Activated CD4-positive, CD25-positive, alpha-beta regulatory T cell treated with anti-CD3 and anti-CD28 coated beads, Interleukin-2, amount 50 U/mL, for 24 hours (primary cell): ENCODE measurements at regions not wholly inside any gene's neighbourhood (a gene's known extent, or its start where the extent isn't known, plus 50 kb on each side); places are given as distances from the start of the nearest gene placed in this dataset.

Experiments used
- ATAC-seq, 2 donors: fragments of 150-1000 bp; cut with Tn5 transposase; one replicate each; pipeline ENCODE4 v1.10.0; 2021; ENCODE audit warnings: mild to moderate bottlenecking in 1 of 2, moderate library complexity in 1 of 2

GRCh38 chr11:45554230-45554967 is 111.0 kb downstream of the CHST1 start:
- no peak for ATAC-seq

GRCh38 chr11:45553383-45553936 is 112.0 kb downstream of the CHST1 start:
- no peak for ATAC-seq

- no peak for ATAC-seq
These were observed 114.2 kb downstream of the CHST1 start for GRCh38 chr11:45551191-45551713.

- ATAC-seq = no peak
These were observed 116.2 kb downstream of the CHST1 start for GRCh38 chr11:45549257-45549656.

- no peak for ATAC-seq
These were observed 119.1 kb downstream of the CHST1 start for GRCh38 chr11:45546366-45546765.

- no peak for ATAC-seq
These were observed 120.6 kb downstream of the CHST1 start for GRCh38 chr11:45544826-45545225.

- no peak for ATAC-seq
These were observed 121.5 kb downstream of the CHST1 start for GRCh38 chr11:45543808-45544422.

- no peak for ATAC-seq
These were observed 122.3 kb downstream of the CHST1 start for GRCh38 chr11:45543081-45543480.

GRCh38 chr11:45541693-45542434 is 123.6 kb downstream of the CHST1 start:
- ATAC-seq = no peak

GRCh38 chr11:45538939-45539338 is 126.5 kb downstream of the CHST1 start:
- no peak for ATAC-seq

- no peak for ATAC-seq
These were observed 127.1 kb downstream of the CHST1 start for GRCh38 chr11:45538363-45538762.

- no peak for ATAC-seq
These were observed 127.8 kb downstream of the CHST1 start for GRCh38 chr11:45537614-45538013.

- ATAC-seq = no peak
These were observed 130.4 kb downstream of the CHST1 start for GRCh38 chr11:45535033-45535432.

GRCh38 chr11:45534132-45534531 is 131.3 kb downstream of the CHST1 start:
- ATAC-seq = no peak

- no peak for ATAC-seq
These were observed 132.9 kb downstream of the CHST1 start for GRCh38 chr11:45532546-45532945.

GRCh38 chr11:45530776-45531175 is 134.6 kb downstream of the CHST1 start:
- no peak for ATAC-seq

- ATAC-seq = no peak
These were observed 135.3 kb downstream of the CHST1 start for GRCh38 chr11:45530111-45530510.

GRCh38 chr11:45528435-45528834 is 137.0 kb downstream of the CHST1 start:
- no peak for ATAC-seq

GRCh38 chr11:45527898-45528297 is 137.5 kb downstream of the CHST1 start:
- peak in 1 of 2 donors; percentile 30 for ATAC-seq

- ATAC-seq = no peak
These were observed 140.0 kb downstream of the CHST1 start for GRCh38 chr11:45525393-45525792.

GRCh38 chr11:45523760-45524159 is 141.7 kb downstream of the CHST1 start:
- ATAC-seq = no peak

- ATAC-seq = no peak
These were observed 146.4 kb downstream of the CHST1 start for GRCh38 chr11:45518833-45519535.
